Heart right ventricle (tissue), 16 donors: ENCODE measurements at regions not wholly inside any gene's neighbourhood (a gene's known extent, or its start where the extent isn't known, plus 50 kb on each side); places are given as distances from the start of the nearest gene placed in this dataset.

ENCODE experiments used
- ATAC-seq, 8 donors: fragments of 200-7000 bp; cut with Tn5 transposase; one replicate each; pipeline ENCODE4 v1.9.1; 2020; ENCODE audit warnings: mild to moderate bottlenecking in 8 of 8, moderate library complexity in 8 of 8, moderate number of reproducible peaks in 1 of 8
- DNase-seq, 2 donors: peaks; one replicate each; pipeline ENCODE4 v3.0.0-alpha.2; 2020
- H3K27ac ChIP-seq, 10 donors: fragments of 200-600 bp; sonication (generic) in 2 of 10; one replicate each; pipeline versions ENCODE4 v1.5.0 to v1.8.0; 2020 to 2022; ENCODE audit warnings: mild to moderate bottlenecking in 3 of 10
- H3K27me3 ChIP-seq, 7 donors: fragments of 200-600 bp; one replicate each; pipeline ENCODE4 v1.8.0; 2021 to 2022; ENCODE audit warnings: mild to moderate bottlenecking in 2 of 7
- H3K36me3 ChIP-seq, 9 donors: fragments of 200-600 bp; sonication (generic) in 1 of 9; one replicate each; pipeline versions ENCODE4 v1.5.0 to v1.8.0; 2020 to 2022; ENCODE audit warnings: mild to moderate bottlenecking in 2 of 9
- H3K4me1 ChIP-seq, 9 donors: fragments of 200-600 bp; sonication (generic) in 1 of 9; one replicate each; pipeline versions ENCODE4 v1.5.0 to v1.8.0; 2020 to 2022; ENCODE audit warnings: mild to moderate bottlenecking in 4 of 9
- H3K4me3 ChIP-seq, 10 donors: fragments of 200-600 bp; sonication (generic) in 2 of 10; one replicate each; pipeline versions ENCODE4 v1.5.0 to v1.8.0; 2020 to 2022; ENCODE audit warnings: mild to moderate bottlenecking in 7 of 10, moderate library complexity in 2 of 10
- H3K9me3 ChIP-seq, 11 donors: fragments of 200-600 bp in 10 of 11; sonication (generic) in 2 of 11; one replicate each; pipeline versions ENCODE4 v1.5.0 to v1.8.0; 2013 to 2022; ENCODE audit warnings: mild to moderate bottlenecking in 2 of 11, control low read depth in 1 of 11, moderate library complexity in 1 of 11
- CTCF ChIP-seq, 9 donors: fragments of 200-600 bp; sonication (generic) in 2 of 9; IDR thresholded peaks; one replicate each; pipeline versions ENCODE4 v1.5.0 to v1.8.0; 2021 to 2022; ENCODE audit warnings: antibody characterized with exemption in 9 of 9, mild to moderate bottlenecking in 5 of 9, moderate library complexity in 1 of 9
- WGBS, 2 donors: extraction: QIAGEN DNeasy Blood & Tissue Kit; methylation state at CpG; one replicate each; pipeline ENCODE4 v1.1.7; 2013; ENCODE audit warnings: inconsistent platforms in 1 of 2; 5-methylcytosine and 5-hydroxymethylcytosine counted together
- intact Hi-C, 10 donors: fragments of 100-400 bp; cut with DNase I; formaldehyde crosslinking; loops; one replicate each; pipeline versions ENCODE4 v1.11.1 to v1.14.2; 2022
- donor health status: Arrhythmogenic right ventricular cardiomyopathy.
- donor health status: ischemic (EF 13 %, LVEDD 7.1; RV severe dilation, severe dysfunction).
- donor health status: healthy with polysubstance abuse.
- donor health status: DM: no; HTN: yes; CAD: no.
- donor health status: DM: no; HTN: no; CAD: no.
- donor health status: ischemic (EF 25% LVEDD 6.9; RV normal size, moderate dysfunction).
- donor health status: ischemic (EF 25% LVEDD 5.7; RV mildly dilated, moderate dysfunction).
- donor health status: healthy.
- donor health status: DM: yes; HTN: yes; CAD: no.
- donor health status: Ischemic cardiomyopathy.
- donor health status: ischemic (EF 35%, LVEDD 5.7; RV mildly dilated, moderate dysfunction).
- donor health status: nonischemic (EF 11% LVEDD 7.7; RV severe dilation, severe dysfunction).
- donor health status: DM: yes; HTN: yes; CAD: no.
- donor health status: PGD.
- donor health status: ischemic (EF 29% LVEDD 5.4; RV normal size, mild dysfunction).
- donor health status: nonischemic (EF 23%, LVEDD 6.1; RV moderate dilation, normal function).

- DNase-seq, result no peak
- TF ChIP-seq CTCF (IDR thresholded peaks at IDR 0.05), result no peak
- 59 to 63% methylated on average over 4 of the region's 4 CpGs for WGBS, 2 donors
- ATAC-seq, result no peak
- peaks cover 0 to 5% (median 0%) of the 10 kb centered on the region in 11 donors for H3K9me3 ChIP-seq
- no peaks in the 10 kb centered on the region for H3K4me1 ChIP-seq
- H3K27ac ChIP-seq, result no peak overlapping the region
- intact Hi-C loops, result no loop called here
- peaks cover 0 to 10% (median 5%) of the 10 kb centered on the region in 7 donors for H3K27me3 ChIP-seq
- H3K4me3 ChIP-seq, result no peak overlapping the region
- H3K36me3 ChIP-seq, result no peaks in the 10 kb centered on the region
Measured at GRCh38 chr12:125382926-125383325, 317.7 kb downstream of the AACS start.

GRCh38 chr12:125386652-125387051 is 321.4 kb downstream of the AACS start:
- no peak for DNase-seq
- H3K27ac ChIP-seq, result no peak overlapping the region
- peaks cover 0 to 12% (median 4%) of the 10 kb centered on the region in 7 donors for H3K27me3 ChIP-seq
- no peaks in the 10 kb centered on the region for H3K4me1 ChIP-seq
- no peak overlapping the region for H3K4me3 ChIP-seq
- peaks cover 0 to 4% (median 0%) of the 10 kb centered on the region in 11 donors for H3K9me3 ChIP-seq
- ATAC-seq, result no peak
- no peaks in the 10 kb centered on the region for H3K36me3 ChIP-seq
- intact Hi-C loops, result no loop called here
- WGBS, 2 donors, result 47 to 49% methylated on average over 1 of the region's 1 CpG
- no peak for TF ChIP-seq CTCF (IDR thresholded peaks at IDR 0.05)

GRCh38 chr12:125387206-125387605 is 322.0 kb downstream of the AACS start:
- no peak overlapping the region for H3K4me3 ChIP-seq
- DNase-seq, result no peak
- H3K36me3 ChIP-seq, result no peaks in the 10 kb centered on the region
- peaks cover 0 to 4% (median 0%) of the 10 kb centered on the region in 11 donors for H3K9me3 ChIP-seq
- intact Hi-C loops, result no loop called here
- no peaks in the 10 kb centered on the region for H3K4me1 ChIP-seq
- ATAC-seq, result no peak
- H3K27ac ChIP-seq, result no peak overlapping the region
- no peak for TF ChIP-seq CTCF (IDR thresholded peaks at IDR 0.05)
- H3K27me3 ChIP-seq, result peaks cover 0 to 12% (median 4%) of the 10 kb centered on the region in 7 donors

- Histone ChIP-seq H3K4me1 (no peaks in the 10 kb centered on the region), H3K27ac (no peak overlapping the region), H3K27me3 (peaks cover 0 to 15% (median 4%) of the 10 kb centered on the region in 7 donors), H3K9me3 (peaks cover 0 to 4% (median 0%) of the 10 kb centered on the region in 11 donors), H3K36me3 (no peaks in the 10 kb centered on the region), H3K4me3 (no peak overlapping the region)
- intact Hi-C loops, result no loop called here
- no peak for DNase-seq
- no peak for ATAC-seq
- TF ChIP-seq CTCF (IDR thresholded peaks at IDR 0.05), result no peak
Measured at GRCh38 chr12:125389061-125389697, 323.9 kb downstream of the AACS start.
